BJ (cell line): ENCODE measurements at regions not wholly inside any gene's neighbourhood (a gene's known extent, or its start where the extent isn't known, plus 50 kb on each side); places are given as distances from the start of the nearest gene placed in this dataset.
"Not testable (repeated sequence)": the region's sequence is repeated elsewhere in the genome, so short reads cannot be mapped to it uniquely, and the experiment has no call there.

Source experiments
- CTCF ChIA-PET: fragments of 350-600 bp; formaldehyde crosslinking; extraction: SDS; loops from one replicate; lab custom pipeline; 2021; ENCODE audit warnings: antibody characterized with exemption, inconsistent platforms; lab: Yijun Ruan, JAX
- POLR2A ChIA-PET: fragments of 300-600 bp; sonication (Branson Sonifier 250); formaldehyde crosslinking; extraction: SDS; loops from one replicate; lab custom pipeline; 2021; ENCODE audit warnings: antibody characterized with exemption; lab: Charles Lee
- DNase-seq: peaks from one replicate; pipeline ENCODE4 v3.0.0-alpha.2; 2011; ENCODE audit warnings: low read depth
- H3K27me3 ChIP-seq: 2 replicates; pipeline ENCODE4 v1.6.0; 2011; ENCODE audit warnings: low read length; ENCODE audit not compliant: control insufficient read depth, insufficient read depth
- H3K36me3 ChIP-seq: 2 replicates; pipeline ENCODE4 v1.5.1; 2011; ENCODE audit warnings: low read length; ENCODE audit not compliant: control insufficient read depth, insufficient read depth
- H3K4me3 ChIP-seq: 2 replicates; pipeline ENCODE4 v1.5.1; 2011; ENCODE audit warnings: low read depth, mild to moderate bottlenecking, control low read depth, low read length
- TF ChIP-seq, protein P1 (sequence below): IDR thresholded peaks from 2 replicates; pipeline ENCODE4 v1.5.1; 2011; ENCODE audit warnings: low read depth, mild to moderate bottlenecking, control low read depth, inconsistent platforms, low read length, moderate library complexity; ENCODE audit not compliant: insufficient read depth

DNA sequence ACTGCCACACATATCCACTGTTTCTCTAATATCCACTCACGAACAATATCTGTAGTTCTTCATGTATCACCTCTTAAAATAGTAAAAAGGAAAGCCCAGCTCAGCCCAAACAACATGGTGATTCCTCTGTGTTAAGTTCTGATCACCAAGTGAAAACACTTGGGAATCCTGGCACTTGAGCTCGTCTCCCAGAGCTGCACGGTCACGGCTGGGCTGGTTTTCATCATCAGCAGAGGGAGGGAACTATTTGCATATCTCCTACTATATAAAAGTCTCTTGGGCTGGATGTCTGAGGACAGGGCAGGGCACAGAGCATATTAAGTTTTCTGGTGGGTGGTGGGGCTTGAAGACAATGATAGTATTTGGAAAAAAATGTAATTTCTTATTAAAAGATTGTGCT lies 870.6 kb downstream of the TMEM121 start:
- CTCF ChIA-PET: no interaction called here
- Histone ChIP-seq H3K36me3 (no peaks in the 10 kb centered on the region), H3K4me3 (no peak overlapping the region), H3K27me3 (no peaks in the 10 kb centered on the region)
- POLR2A ChIA-PET: no interaction called here
- no peak for DNase-seq
- TF ChIP-seq, protein P1, sequence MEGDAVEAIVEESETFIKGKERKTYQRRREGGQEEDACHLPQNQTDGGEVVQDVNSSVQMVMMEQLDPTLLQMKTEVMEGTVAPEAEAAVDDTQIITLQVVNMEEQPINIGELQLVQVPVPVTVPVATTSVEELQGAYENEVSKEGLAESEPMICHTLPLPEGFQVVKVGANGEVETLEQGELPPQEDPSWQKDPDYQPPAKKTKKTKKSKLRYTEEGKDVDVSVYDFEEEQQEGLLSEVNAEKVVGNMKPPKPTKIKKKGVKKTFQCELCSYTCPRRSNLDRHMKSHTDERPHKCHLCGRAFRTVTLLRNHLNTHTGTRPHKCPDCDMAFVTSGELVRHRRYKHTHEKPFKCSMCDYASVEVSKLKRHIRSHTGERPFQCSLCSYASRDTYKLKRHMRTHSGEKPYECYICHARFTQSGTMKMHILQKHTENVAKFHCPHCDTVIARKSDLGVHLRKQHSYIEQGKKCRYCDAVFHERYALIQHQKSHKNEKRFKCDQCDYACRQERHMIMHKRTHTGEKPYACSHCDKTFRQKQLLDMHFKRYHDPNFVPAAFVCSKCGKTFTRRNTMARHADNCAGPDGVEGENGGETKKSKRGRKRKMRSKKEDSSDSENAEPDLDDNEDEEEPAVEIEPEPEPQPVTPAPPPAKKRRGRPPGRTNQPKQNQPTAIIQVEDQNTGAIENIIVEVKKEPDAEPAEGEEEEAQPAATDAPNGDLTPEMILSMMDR: no peak

DNA sequence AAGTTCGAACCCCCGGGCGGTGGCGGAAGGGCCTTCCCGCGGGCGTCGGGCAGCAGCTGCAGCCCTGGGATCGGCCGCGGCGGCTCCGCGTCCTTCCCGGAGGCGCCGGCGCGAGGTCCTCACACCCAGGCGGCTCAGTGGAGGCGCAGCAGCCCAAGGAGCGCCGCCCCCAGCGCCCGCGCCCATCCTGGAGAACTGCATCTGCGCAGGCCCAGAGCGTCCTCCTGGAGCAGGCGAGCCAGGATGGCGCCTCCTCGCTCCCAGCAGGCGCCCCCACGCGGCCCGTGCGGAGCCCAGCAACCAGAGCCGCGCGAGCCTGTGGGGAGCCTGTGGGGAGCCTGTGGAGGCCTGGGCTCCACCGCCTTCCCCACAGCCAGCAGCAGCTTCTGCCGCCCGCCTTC lies 872.5 kb downstream of the TMEM121 start:
- DNase-seq, H3K27me3 ChIP-seq, H3K4me3 ChIP-seq, POLR2A ChIA-PET, CTCF ChIA-PET, H3K36me3 ChIP-seq: not testable (repeated sequence)

DNA sequence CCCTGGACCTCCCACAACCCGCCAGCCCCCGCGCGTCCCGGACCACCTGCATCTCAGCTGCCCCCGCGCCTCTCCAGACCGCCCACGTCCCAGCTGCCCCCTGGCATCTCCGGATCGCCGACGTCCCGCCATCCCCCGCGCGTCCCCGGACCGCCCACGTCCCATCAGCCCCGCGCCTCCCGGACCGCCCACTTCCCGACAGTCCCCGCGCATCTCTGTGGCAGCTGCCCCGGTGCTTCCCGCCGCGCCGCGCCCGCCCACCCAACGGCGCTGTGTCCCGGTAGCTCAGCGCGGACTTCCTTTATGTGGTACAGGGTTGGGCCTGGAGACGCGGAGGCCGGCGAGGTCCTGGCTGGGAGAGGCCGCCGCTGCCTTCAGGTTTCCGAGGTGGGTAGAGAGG lies 874.9 kb downstream of the TMEM121 start:
- CTCF ChIA-PET, H3K27me3 ChIP-seq, H3K4me3 ChIP-seq, H3K36me3 ChIP-seq, POLR2A ChIA-PET, DNase-seq: not testable (repeated sequence)

DNA sequence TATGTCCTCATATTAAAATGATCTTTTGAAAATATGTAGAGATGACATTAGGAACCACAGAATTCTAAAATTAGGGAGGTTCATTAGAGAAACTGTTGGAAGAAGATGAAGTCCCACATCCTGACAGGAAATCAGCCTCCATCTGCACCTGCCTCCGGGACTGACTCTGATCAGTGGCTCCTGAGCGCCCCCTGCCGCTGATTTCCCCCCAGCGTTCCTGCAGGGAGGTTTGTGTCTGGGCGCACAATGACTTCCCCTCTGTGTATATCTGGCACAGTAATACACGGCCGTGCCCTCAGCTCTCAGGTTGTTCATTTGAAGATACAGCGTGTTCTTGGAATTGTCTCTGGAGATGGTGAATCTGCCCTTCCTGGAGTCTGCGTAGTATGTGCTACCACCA lies 883.8 kb downstream of the TMEM121 start:
- DNase-seq, CTCF ChIA-PET, H3K36me3 ChIP-seq, H3K27me3 ChIP-seq, POLR2A ChIA-PET, H3K4me3 ChIP-seq: not testable (repeated sequence)

DNA sequence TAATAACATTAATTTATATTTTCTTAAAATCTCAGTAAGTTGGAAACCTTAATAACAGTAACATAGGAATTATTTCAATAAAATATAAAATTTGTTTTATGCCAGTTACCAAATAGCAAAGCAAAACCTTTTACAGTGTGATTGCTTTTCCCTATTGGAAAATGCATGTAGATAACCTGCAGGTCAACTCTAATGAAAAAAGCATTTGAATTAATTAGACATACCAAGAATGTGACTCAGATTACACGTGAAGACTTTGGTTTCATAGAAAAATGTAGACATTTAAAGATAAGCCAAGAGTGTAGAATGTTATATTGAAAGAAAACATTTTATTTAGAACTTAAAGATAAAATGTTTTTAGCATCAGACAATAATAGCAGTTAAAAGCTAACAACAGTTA lies 888.1 kb downstream of the TMEM121 start:
- Histone ChIP-seq H3K36me3 (no peaks in the 10 kb centered on the region), H3K4me3 (no peak overlapping the region), H3K27me3 (no peaks in the 10 kb centered on the region)
- ChIA-PET CTCF (no interaction called here), POLR2A (no interaction called here)
- TF ChIP-seq, protein P1: no peak
- no peak for DNase-seq

DNA sequence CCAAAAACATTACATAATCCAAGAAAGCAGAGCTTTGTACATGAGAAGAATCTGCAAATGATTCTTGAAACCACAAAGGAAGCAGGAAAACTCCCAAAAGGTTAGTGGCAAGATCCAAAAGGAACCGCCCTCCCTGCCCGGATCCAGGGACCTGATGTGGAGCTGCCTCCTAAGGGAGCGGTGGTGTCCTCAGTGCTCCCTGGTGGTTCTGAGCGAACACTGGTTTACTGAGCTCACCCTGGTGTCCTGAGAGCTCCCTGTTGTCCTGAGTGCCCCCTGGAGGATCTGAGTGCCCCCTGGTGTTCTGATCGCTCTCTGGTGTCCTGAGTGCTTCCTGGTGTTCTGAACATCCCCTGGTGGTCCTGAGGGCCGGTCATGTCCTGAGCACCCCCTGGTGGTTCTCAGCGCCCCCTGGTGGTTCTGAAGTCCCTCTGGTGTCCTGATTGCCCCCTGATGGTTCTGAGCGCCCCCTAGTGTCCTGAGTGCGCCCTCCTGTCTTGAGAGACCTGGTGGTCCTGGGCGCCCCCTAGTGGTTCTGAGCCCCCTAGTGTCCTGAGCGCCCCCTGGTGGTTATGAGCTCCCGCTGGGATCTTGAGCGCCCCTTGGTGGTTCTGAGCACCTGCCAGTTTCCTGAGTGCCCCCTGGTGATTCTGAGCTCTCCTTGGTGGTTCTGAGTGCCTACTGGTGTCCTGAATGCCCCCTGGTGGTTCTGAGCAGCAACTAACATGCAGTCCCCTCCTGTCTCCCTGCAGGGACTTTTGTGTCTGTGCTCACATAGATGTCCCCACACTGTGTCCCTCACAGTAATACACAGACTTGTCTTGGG lies 891.1 kb downstream of the TMEM121 start:
- ChIA-PET POLR2A (no interaction called here), CTCF (interaction anchor here (0.7 kb wide), 1 partner anchor 24 kb away, joined by 4 read pairs; no protein-coding TSS in a partner anchor)
- no peak overlapping the region for H3K4me3 ChIP-seq
- no peaks in the 10 kb centered on the region for H3K27me3 ChIP-seq
- no peak for DNase-seq
- no peaks in the 10 kb centered on the region for H3K36me3 ChIP-seq
- TF ChIP-seq, protein P1: peak; percentile 44
